ENCODE measurements at regions not wholly inside any gene's neighbourhood (a gene's known extent, or its start where the extent isn't known, plus 50 kb on each side); places are given as distances from the start of the nearest gene placed in this dataset.

DNA sequence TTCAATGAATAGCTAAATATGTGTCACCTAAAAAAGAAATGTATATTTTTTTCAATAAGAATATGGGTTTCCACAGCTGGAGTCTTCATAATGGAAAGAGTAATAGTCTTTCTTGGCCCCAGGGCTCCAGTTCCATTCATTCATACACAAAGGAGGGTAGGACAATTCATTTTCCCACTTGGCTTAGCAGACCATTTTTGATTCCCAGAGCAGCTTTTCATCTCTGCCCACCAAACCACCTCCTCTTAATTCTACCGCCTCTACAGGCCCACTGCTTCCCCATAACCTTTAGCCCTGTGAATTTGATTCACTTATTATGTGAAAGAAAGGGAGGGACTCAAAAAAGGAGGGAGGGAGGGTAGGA lies 129.9 kb upstream of the PAK3 start:
- POLR2A ChIA-PET = no interaction called here
- 0% methylated on average over 1 of the region's 1 CpG for WGBS (ENCODE audit: missing lambda C conversion rate)
- Histone ChIP-seq H3K4me1 (no peaks in the 10 kb centered on the region), H3K4me3 (no peak overlapping the region), H3K4me2 (no peak overlapping the region), H3K9me3 (no peaks in the 10 kb centered on the region), H3K27ac (no peak overlapping the region)
- FAIRE-seq = no peak
- DNase-seq (ENCODE audit: low read depth in 1 of 2, low spot score in 1 of 2) = no peak
- CTCF ChIA-PET = interaction anchor here (0.9 kb wide), 1 partner anchor 104 kb away, joined by 4 read pairs; no protein-coding TSS in a partner anchor
- no peak for TF ChIP-seq HOXB13 (CRISPR knock-in tag; IDR thresholded peaks at IDR 0.05; ENCODE audit: low read depth)
- TF ChIP-seq JUNB (IDR thresholded peaks at IDR 0.05) = no peak
- TF ChIP-seq MAZ (IDR thresholded peaks at IDR 0.05; ENCODE audit: borderline replicate concordance, low read depth, low read length) = no peak
- TF ChIP-seq ZC3H11A (IDR thresholded peaks at IDR 0.05) = no peak
- TF ChIP-seq SREBF2 (IDR thresholded peaks at IDR 0.05) = no peak
- no peak for ATAC-seq

DNA sequence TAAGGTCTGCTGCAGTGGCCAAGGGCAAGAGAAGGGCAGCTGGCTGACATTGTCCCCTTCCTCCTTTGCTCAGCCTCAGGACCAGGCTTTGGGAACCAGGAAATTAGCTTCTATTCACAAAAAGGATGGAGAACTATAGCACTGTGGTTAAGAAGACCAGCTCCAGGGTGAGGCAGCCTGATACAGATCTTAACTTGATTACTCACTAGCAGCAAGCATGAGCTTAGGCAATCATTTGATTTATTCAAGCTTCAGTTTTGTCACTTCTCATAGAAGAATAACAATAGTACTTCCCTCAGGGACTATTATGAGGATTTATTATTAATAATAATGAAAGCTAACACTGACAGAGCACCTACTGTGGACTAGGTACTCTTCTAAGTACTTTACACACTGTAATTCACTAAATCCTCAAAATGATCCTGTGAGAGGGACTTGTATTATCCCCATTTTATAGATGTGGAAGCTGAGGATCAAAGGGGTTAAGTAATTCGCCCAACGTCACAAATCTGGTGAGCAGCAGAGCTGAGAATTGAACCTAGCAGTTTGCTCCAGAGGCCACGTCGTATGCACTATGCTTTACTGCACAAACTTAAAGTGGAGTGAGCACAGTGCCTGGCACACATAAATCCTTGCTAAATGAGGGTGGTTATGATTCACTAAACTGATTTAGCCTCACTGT lies 130.4 kb upstream of the PAK3 start:
- TF ChIP-seq, protein P1, sequence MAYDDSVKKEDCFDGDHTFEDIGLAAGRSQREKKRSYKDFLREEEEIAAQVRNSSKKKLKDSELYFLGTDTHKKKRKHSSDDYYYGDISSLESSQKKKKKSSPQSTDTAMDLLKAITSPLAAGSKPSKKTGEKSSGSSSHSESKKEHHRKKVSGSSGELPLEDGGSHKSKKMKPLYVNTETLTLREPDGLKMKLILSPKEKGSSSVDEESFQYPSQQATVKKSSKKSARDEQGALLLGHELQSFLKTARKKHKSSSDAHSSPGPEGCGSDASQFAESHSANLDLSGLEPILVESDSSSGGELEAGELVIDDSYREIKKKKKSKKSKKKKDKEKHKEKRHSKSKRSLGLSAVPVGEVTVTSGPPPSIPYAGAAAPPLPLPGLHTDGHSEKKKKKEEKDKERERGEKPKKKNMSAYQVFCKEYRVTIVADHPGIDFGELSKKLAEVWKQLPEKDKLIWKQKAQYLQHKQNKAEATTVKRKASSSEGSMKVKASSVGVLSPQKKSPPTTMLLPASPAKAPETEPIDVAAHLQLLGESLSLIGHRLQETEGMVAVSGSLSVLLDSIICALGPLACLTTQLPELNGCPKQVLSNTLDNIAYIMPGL (CRISPR knock-in tag; IDR thresholded peaks at IDR 0.05; ENCODE audit: borderline replicate concordance) = no peak
- no peak for TF ChIP-seq NR3C1 (IDR thresholded peaks at IDR 0.05)
- TF ChIP-seq ZFP36 (IDR thresholded peaks at IDR 0.05; ENCODE audit: borderline replicate concordance, partially characterized antibody) = no peak
- TF ChIP-seq, protein P2, sequence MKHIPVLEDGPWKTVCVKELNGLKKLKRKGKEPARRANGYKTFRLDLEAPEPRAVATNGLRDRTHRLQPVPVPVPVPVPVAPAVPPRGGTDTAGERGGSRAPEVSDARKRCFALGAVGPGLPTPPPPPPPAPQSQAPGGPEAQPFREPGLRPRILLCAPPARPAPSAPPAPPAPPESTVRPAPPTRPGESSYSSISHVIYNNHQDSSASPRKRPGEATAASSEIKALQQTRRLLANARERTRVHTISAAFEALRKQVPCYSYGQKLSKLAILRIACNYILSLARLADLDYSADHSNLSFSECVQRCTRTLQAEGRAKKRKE (CRISPR knock-in tag; IDR thresholded peaks at IDR 0.05; ENCODE audit: low read depth) = no peak
- TF ChIP-seq POLR2A (IDR thresholded peaks at IDR 0.05; ENCODE audit: low read length) = no peak
- TF ChIP-seq CBX2 (IDR thresholded peaks at IDR 0.05; ENCODE audit: borderline replicate concordance, low read depth) = no peak
- TF ChIP-seq CHD2 (IDR thresholded peaks at IDR 0.05; ENCODE audit: low read length, partially characterized antibody) = no peak
- TF ChIP-seq GATA3 (IDR thresholded peaks at IDR 0.05; ENCODE audit: borderline replicate concordance) = no peak
- TF ChIP-seq RCOR1 (IDR thresholded peaks at IDR 0.05; ENCODE audit: low read depth, low read length) = no peak
- TF ChIP-seq, protein P3, sequence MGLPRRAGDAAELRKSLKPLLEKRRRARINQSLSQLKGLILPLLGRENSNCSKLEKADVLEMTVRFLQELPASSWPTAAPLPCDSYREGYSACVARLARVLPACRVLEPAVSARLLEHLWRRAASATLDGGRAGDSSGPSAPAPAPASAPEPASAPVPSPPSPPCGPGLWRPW (IDR thresholded peaks at IDR 0.05) = no peak
- no peak for TF ChIP-seq RFX5 (IDR thresholded peaks at IDR 0.05)
- no peak for TF ChIP-seq FOXS1 (CRISPR knock-in tag; IDR thresholded peaks at IDR 0.05)
- no peak for TF ChIP-seq KDM5A (IDR thresholded peaks at IDR 0.05)
- TF ChIP-seq, protein P4, sequence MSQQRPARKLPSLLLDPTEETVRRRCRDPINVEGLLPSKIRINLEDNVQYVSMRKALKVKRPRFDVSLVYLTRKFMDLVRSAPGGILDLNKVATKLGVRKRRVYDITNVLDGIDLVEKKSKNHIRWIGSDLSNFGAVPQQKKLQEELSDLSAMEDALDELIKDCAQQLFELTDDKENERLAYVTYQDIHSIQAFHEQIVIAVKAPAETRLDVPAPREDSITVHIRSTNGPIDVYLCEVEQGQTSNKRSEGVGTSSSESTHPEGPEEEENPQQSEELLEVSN (IDR thresholded peaks at IDR 0.05; ENCODE audit: borderline replicate concordance, low read depth) = no peak
- TF ChIP-seq SREBF2 (IDR thresholded peaks at IDR 0.05) = no peak
- TF ChIP-seq, protein P5, sequence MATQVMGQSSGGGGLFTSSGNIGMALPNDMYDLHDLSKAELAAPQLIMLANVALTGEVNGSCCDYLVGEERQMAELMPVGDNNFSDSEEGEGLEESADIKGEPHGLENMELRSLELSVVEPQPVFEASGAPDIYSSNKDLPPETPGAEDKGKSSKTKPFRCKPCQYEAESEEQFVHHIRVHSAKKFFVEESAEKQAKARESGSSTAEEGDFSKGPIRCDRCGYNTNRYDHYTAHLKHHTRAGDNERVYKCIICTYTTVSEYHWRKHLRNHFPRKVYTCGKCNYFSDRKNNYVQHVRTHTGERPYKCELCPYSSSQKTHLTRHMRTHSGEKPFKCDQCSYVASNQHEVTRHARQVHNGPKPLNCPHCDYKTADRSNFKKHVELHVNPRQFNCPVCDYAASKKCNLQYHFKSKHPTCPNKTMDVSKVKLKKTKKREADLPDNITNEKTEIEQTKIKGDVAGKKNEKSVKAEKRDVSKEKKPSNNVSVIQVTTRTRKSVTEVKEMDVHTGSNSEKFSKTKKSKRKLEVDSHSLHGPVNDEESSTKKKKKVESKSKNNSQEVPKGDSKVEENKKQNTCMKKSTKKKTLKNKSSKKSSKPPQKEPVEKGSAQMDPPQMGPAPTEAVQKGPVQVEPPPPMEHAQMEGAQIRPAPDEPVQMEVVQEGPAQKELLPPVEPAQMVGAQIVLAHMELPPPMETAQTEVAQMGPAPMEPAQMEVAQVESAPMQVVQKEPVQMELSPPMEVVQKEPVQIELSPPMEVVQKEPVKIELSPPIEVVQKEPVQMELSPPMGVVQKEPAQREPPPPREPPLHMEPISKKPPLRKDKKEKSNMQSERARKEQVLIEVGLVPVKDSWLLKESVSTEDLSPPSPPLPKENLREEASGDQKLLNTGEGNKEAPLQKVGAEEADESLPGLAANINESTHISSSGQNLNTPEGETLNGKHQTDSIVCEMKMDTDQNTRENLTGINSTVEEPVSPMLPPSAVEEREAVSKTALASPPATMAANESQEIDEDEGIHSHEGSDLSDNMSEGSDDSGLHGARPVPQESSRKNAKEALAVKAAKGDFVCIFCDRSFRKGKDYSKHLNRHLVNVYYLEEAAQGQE (IDR thresholded peaks at IDR 0.05) = no peak
- FAIRE-seq = no peak
- POLR2A ChIA-PET = no interaction called here

More for the DNA sequence above, 130.4 kb upstream of the PAK3 start:
- Histone ChIP-seq H3K4me3 (no peak overlapping the region), H3K4me1 (no peaks in the 10 kb centered on the region), H3K27ac (no peak overlapping the region), H3K4me2 (no peak overlapping the region), H3K9me3 (no peaks in the 10 kb centered on the region)
- DNase-seq (ENCODE audit: low read depth in 1 of 2, low spot score in 1 of 2) (no peak), ATAC-seq (no peak)
- CTCF ChIA-PET = interaction anchor here (0.9 kb wide), 1 partner anchor 105 kb away, joined by 4 read pairs; no protein-coding TSS in a partner anchor
- 4% methylated on average over 4 of the region's 4 CpGs for WGBS (ENCODE audit: missing lambda C conversion rate)
